ENCODE measurements at regions not wholly inside any gene's neighbourhood (a gene's known extent, or its start where the extent isn't known, plus 50 kb on each side); places are given as distances from the start of the nearest gene placed in this dataset.

- TF ChIP-seq CTCF (conservative IDR thresholded peaks at IDR 0.05; ENCODE audit: low read length) (no peak), EZH2phosphoT487 (IDR thresholded peaks at IDR 0.05; ENCODE audit: borderline replicate concordance) (no peak)
These were observed 118.0 kb upstream of the SEMA3C start for GRCh38 chr7:81036871-81037270.
